ENCODE measurements at regions not wholly inside any gene's neighbourhood (a gene's known extent, or its start where the extent isn't known, plus 50 kb on each side); places are given as distances from the start of the nearest gene placed in this dataset.

DNA sequence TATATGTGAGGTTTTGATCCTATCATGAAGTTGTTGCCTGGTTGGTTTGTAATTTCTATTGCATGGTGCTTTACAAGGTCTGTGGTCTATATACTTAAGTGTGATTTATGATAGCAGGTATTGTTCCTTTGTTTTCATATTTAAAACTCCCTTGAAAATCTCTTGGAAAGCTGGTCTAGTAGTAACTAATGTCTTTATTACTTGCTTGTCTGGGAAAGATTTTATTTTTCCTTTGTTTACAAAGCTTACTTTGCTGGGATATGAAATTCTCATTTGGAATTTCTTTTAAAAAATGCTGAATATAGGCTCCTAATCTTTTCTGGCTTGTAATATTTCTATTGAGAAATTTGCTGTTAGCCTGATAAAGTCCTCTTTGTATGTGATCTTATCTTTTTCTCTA, 862.9 kb upstream of the NXPH2 start:
- Mint-ChIP-seq H3K4me3 (no peak overlapping the region), H3K9me3 (peaks cover 52% of the 10 kb centered on the region), H3K27ac (no peak overlapping the region), H3K36me3 (ENCODE audit: low read depth) (no peaks in the 10 kb centered on the region), H3K4me1 (ENCODE audit: low read depth) (no peaks in the 10 kb centered on the region), H3K27me3 (no peaks in the 10 kb centered on the region)
- intact Hi-C loops (cut with micrococcal nuclease), result no loop called here

DNA sequence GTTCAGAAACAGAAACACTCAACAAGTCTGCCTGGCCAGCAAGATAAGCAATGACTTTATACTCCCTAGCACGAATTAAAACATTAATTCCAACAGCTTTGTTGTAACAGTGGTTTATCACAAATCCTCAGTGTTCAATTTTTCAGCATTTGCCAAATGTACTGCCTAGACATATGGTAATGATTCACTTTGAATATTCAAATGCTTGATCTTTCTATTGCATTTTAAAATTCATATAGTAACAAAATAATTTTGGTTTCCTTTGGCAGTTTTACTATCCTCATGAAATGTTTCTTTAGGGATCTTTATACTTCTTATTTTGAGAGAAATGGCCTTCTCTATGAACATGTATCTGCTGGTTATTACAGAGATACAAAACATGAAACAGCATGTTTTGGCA, 851.8 kb upstream of the NXPH2 start:
- H3K27ac Mint-ChIP-seq, result no peak overlapping the region
- intact Hi-C loops (cut with micrococcal nuclease), result no loop called here
- no peaks in the 10 kb centered on the region for H3K4me1 Mint-ChIP-seq (ENCODE audit: low read depth)

GRCh38 chr2:139628931-139629330, 848.7 kb upstream of the NXPH2 start:
- no peaks in the 10 kb centered on the region for H3K27me3 Mint-ChIP-seq
- H3K4me1 Mint-ChIP-seq (ENCODE audit: low read depth), result no peaks in the 10 kb centered on the region
- peaks cover 12% of the 10 kb centered on the region for H3K9me3 Mint-ChIP-seq
- no peaks in the 10 kb centered on the region for H3K36me3 Mint-ChIP-seq (ENCODE audit: low read depth)
- no peak overlapping the region for H3K27ac Mint-ChIP-seq
- no peak overlapping the region for H3K4me3 Mint-ChIP-seq
- intact Hi-C loops (cut with micrococcal nuclease), result no loop called here

More for the DNA sequence above, 851.8 kb upstream of the NXPH2 start:
- Mint-ChIP-seq H3K27me3 (no peaks in the 10 kb centered on the region), H3K36me3 (ENCODE audit: low read depth) (no peaks in the 10 kb centered on the region), H3K9me3 (peaks cover 9% of the 10 kb centered on the region), H3K4me3 (no peak overlapping the region)

- Mint-ChIP-seq H3K9me3 (peaks cover 28% of the 10 kb centered on the region), H3K27ac (no peak overlapping the region), H3K36me3 (ENCODE audit: low read depth) (no peaks in the 10 kb centered on the region), H3K27me3 (no peaks in the 10 kb centered on the region), H3K4me3 (no peak overlapping the region), H3K4me1 (ENCODE audit: low read depth) (no peaks in the 10 kb centered on the region)
- intact Hi-C loops (cut with micrococcal nuclease), result no loop called here
Observed at GRCh38 chr2:139626128-139626527, 845.9 kb upstream of the NXPH2 start.

GRCh38 chr2:139622691-139623090, 842.5 kb upstream of the NXPH2 start:
- Mint-ChIP-seq H3K27ac (no peak overlapping the region), H3K9me3 (peaks cover 62% of the 10 kb centered on the region), H3K36me3 (ENCODE audit: low read depth) (no peaks in the 10 kb centered on the region), H3K27me3 (no peaks in the 10 kb centered on the region), H3K4me3 (no peak overlapping the region), H3K4me1 (ENCODE audit: low read depth) (no peaks in the 10 kb centered on the region)
- intact Hi-C loops (cut with micrococcal nuclease), result no loop called here

DNA sequence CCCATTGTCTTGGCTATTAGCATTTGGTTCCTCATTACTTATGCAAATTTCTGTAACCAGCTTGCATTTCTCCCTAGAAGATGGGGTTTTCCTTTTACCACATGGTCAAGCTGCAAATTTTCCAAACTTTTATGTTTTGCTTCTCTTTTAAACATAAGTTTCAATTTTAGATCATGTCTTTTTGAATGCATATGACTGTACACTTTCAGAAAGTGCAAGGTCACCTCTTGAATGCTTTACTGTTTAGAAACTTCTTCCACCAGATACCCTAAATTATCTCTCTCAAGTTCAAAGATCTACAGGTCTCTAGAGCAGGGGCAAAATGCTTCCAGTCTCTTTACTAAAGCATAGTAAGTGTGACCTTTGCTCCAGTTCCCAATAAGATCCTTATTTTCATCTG, 837.6 kb upstream of the NXPH2 start:
- Mint-ChIP-seq H3K4me3 (no peak overlapping the region), H3K4me1 (ENCODE audit: low read depth) (no peaks in the 10 kb centered on the region), H3K9me3 (peaks cover 46% of the 10 kb centered on the region)

GRCh38 chr2:139613264-139613663, 833.1 kb upstream of the NXPH2 start:
- no peaks in the 10 kb centered on the region for H3K4me1 Mint-ChIP-seq (ENCODE audit: low read depth)
- H3K36me3 Mint-ChIP-seq (ENCODE audit: low read depth), result no peaks in the 10 kb centered on the region
- peaks cover 31% of the 10 kb centered on the region for H3K9me3 Mint-ChIP-seq
- H3K27me3 Mint-ChIP-seq, result no peaks in the 10 kb centered on the region
- H3K4me3 Mint-ChIP-seq, result no peak overlapping the region
- intact Hi-C loops (cut with micrococcal nuclease), result no loop called here
- H3K27ac Mint-ChIP-seq, result no peak overlapping the region

More for the DNA sequence above, 837.6 kb upstream of the NXPH2 start:
- intact Hi-C loops (cut with micrococcal nuclease), result no loop called here
- H3K27ac Mint-ChIP-seq, result no peak overlapping the region
- H3K27me3 Mint-ChIP-seq, result no peaks in the 10 kb centered on the region
- no peaks in the 10 kb centered on the region for H3K36me3 Mint-ChIP-seq (ENCODE audit: low read depth)

DNA sequence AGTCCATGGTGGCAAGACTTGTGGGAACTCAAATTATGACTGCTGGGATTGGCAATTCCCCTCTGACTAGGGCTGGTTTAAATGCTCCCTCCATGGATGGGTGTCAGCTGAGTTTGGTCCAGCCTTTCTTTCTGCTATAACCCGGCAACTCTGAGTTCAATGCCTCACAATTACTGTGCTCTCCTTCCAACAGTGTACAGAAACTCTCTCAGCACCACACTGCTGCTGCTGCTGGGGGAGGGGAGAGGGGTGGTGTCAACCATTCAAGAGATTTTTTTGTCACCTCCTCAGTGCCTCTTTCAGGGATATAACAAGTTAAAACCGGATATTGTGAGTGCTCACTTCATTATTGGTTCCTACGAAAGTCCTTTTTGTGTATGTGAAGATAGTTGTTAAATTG, 830.3 kb upstream of the NXPH2 start:
- intact Hi-C loops (cut with micrococcal nuclease), result no loop called here
- no peak overlapping the region for H3K27ac Mint-ChIP-seq
- no peaks in the 10 kb centered on the region for H3K27me3 Mint-ChIP-seq
- H3K36me3 Mint-ChIP-seq (ENCODE audit: low read depth), result no peaks in the 10 kb centered on the region
- no peaks in the 10 kb centered on the region for H3K4me1 Mint-ChIP-seq (ENCODE audit: low read depth)
- peaks cover 48% of the 10 kb centered on the region for H3K9me3 Mint-ChIP-seq
- no peak overlapping the region for H3K4me3 Mint-ChIP-seq

DNA sequence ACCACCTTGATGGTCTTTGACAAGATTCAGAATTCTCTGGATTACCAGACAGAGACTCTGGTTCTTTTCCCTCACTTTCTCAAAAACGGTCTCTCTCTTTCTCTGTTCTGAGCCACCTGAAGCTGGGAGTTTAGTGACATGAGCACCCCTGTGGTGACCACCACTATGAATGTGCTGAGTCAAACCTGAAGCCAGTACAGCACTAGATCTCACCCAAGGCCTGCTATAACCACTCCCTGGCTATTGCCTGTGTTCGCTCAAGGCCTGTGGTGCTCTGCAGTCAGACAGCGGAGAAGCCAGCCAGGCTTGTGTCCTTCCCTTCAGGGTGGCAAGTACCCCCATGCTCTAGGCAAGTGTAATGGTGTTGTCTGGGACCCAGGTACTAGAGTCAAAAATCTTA, 828.9 kb upstream of the NXPH2 start:
- Mint-ChIP-seq H3K9me3 (peaks cover 51% of the 10 kb centered on the region), H3K36me3 (ENCODE audit: low read depth) (no peaks in the 10 kb centered on the region), H3K27ac (no peak overlapping the region), H3K4me1 (ENCODE audit: low read depth) (no peaks in the 10 kb centered on the region), H3K4me3 (no peak overlapping the region), H3K27me3 (no peaks in the 10 kb centered on the region)
- intact Hi-C loops (cut with micrococcal nuclease), result no loop called here

- Mint-ChIP-seq H3K27me3 (no peaks in the 10 kb centered on the region), H3K36me3 (ENCODE audit: low read depth) (no peaks in the 10 kb centered on the region), H3K9me3 (peaks cover 50% of the 10 kb centered on the region), H3K27ac (no peak overlapping the region), H3K4me1 (ENCODE audit: low read depth) (no peaks in the 10 kb centered on the region), H3K4me3 (no peak overlapping the region)
- intact Hi-C loops (cut with micrococcal nuclease), result no loop called here
Observed at GRCh38 chr2:139605668-139606067, 825.5 kb upstream of the NXPH2 start.

DNA sequence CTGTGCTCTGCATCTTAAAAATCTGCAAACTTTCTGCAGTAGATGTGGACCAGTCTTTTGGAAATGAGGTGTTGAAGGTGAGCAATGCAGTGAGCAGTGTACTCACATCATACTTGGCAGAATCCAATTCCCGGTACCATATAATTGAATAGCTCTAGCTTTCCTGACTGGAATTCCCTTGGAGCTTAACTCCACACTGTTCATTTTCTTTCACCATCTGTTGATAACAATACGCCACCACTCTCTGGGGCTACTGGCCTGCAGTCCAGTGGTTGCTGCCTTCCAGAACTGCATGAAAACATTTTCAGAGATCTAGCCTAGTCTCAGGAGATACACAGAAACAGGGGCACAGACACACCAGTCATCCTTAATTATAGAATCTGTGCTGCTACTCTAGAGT, 820.0 kb upstream of the NXPH2 start:
- no peak overlapping the region for H3K4me3 Mint-ChIP-seq
- no peaks in the 10 kb centered on the region for H3K9me3 Mint-ChIP-seq
- intact Hi-C loops (cut with micrococcal nuclease), result no loop called here
- H3K36me3 Mint-ChIP-seq (ENCODE audit: low read depth), result no peaks in the 10 kb centered on the region
- no peaks in the 10 kb centered on the region for H3K27me3 Mint-ChIP-seq
- H3K4me1 Mint-ChIP-seq (ENCODE audit: low read depth), result no peaks in the 10 kb centered on the region
- H3K27ac Mint-ChIP-seq, result no peak overlapping the region

DNA sequence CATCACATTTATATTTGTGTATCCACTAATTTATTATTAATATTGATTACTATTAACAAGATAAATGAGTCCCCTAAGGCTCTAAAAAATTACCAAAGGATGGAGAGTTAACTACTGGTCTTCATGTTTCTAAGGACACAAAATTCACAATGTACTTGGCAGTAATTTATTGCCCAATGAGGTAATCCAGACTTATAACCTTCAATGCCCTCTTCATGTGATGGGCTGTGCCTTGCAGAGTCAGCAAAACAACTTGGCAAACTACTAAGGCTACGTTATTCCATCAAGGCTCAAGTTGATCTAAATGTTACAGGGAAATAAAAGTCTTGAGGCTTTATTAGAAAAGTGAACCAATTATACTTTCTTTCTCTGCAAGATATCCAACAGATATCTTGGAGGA, 804.9 kb upstream of the NXPH2 start:
- no peaks in the 10 kb centered on the region for H3K4me1 Mint-ChIP-seq (ENCODE audit: low read depth)

GRCh38 chr2:139574371-139574770, 794.2 kb upstream of the NXPH2 start:
- peaks cover 46% of the 10 kb centered on the region for H3K9me3 Mint-ChIP-seq
- no peaks in the 10 kb centered on the region for H3K4me1 Mint-ChIP-seq (ENCODE audit: low read depth)
- H3K36me3 Mint-ChIP-seq (ENCODE audit: low read depth), result no peaks in the 10 kb centered on the region
- no peak overlapping the region for H3K27ac Mint-ChIP-seq
- H3K4me3 Mint-ChIP-seq, result no peak overlapping the region
- H3K27me3 Mint-ChIP-seq, result no peaks in the 10 kb centered on the region
- intact Hi-C loops (cut with micrococcal nuclease), result no loop called here

More for the DNA sequence above, 804.9 kb upstream of the NXPH2 start:
- H3K4me3 Mint-ChIP-seq, result no peak overlapping the region
- peaks cover 20% of the 10 kb centered on the region for H3K9me3 Mint-ChIP-seq
- H3K27ac Mint-ChIP-seq, result no peak overlapping the region
- H3K36me3 Mint-ChIP-seq (ENCODE audit: low read depth), result no peaks in the 10 kb centered on the region
- intact Hi-C loops (cut with micrococcal nuclease), result no loop called here
- H3K27me3 Mint-ChIP-seq, result no peaks in the 10 kb centered on the region

GRCh38 chr2:139556789-139557188, 776.6 kb upstream of the NXPH2 start:
- Mint-ChIP-seq H3K4me1 (ENCODE audit: low read depth) (no peaks in the 10 kb centered on the region), H3K27me3 (no peaks in the 10 kb centered on the region), H3K36me3 (ENCODE audit: low read depth) (no peaks in the 10 kb centered on the region), H3K9me3 (peaks cover 45% of the 10 kb centered on the region), H3K4me3 (no peak overlapping the region), H3K27ac (no peak overlapping the region)
- intact Hi-C loops (cut with micrococcal nuclease), result no loop called here

DNA sequence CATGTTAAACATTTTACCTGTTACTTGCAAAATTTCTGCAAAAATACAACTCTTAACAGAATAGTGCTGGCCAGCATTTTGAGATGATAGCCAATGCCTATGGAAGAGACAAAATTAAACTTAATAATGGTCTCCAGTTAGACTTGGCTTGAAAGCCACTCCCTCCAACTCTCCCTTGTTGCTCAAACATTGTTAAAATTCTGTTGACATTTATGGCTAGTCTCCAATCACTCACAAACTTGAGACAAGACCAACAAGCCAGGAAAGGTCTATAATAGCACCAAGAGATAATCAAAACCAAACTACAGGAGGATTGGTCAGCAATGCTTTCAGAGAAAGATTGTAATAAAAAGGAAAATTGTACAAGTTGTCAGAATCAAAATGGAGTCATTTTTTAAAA, 770.7 kb upstream of the NXPH2 start:
- H3K4me3 Mint-ChIP-seq, result no peak overlapping the region
- intact Hi-C loops (cut with micrococcal nuclease), result no loop called here
- peaks cover 34% of the 10 kb centered on the region for H3K9me3 Mint-ChIP-seq
- H3K27ac Mint-ChIP-seq, result no peak overlapping the region
- H3K27me3 Mint-ChIP-seq, result no peaks in the 10 kb centered on the region
- no peaks in the 10 kb centered on the region for H3K4me1 Mint-ChIP-seq (ENCODE audit: low read depth)
- no peaks in the 10 kb centered on the region for H3K36me3 Mint-ChIP-seq (ENCODE audit: low read depth)
